ENCODE measurements at regions not wholly inside any gene's neighbourhood (a gene's known extent, or its start where the extent isn't known, plus 50 kb on each side); places are given as distances from the start of the nearest gene placed in this dataset.

GRCh38 chr3:177818712-177819240 lies 621.5 kb upstream of the TBL1XR1 start:
- Mint-ChIP-seq H3K27ac (no peak overlapping the region), H3K9me3 (no peaks in the 10 kb centered on the region), H3K4me1 (peaks cover 3% of the 10 kb centered on the region), H3K36me3 (ENCODE audit: low read depth) (no peaks in the 10 kb centered on the region), H3K27me3 (no peaks in the 10 kb centered on the region), H3K4me3 (no peak overlapping the region)
- ChIA-PET CTCF (interaction anchor here (0.7 kb wide), 2 partner anchors 23 to 418 kb away, joined by 3 to 4 read pairs; no protein-coding TSS in a partner anchor), POLR2A (no interaction called here)
- DNase-seq: no peak

DNA sequence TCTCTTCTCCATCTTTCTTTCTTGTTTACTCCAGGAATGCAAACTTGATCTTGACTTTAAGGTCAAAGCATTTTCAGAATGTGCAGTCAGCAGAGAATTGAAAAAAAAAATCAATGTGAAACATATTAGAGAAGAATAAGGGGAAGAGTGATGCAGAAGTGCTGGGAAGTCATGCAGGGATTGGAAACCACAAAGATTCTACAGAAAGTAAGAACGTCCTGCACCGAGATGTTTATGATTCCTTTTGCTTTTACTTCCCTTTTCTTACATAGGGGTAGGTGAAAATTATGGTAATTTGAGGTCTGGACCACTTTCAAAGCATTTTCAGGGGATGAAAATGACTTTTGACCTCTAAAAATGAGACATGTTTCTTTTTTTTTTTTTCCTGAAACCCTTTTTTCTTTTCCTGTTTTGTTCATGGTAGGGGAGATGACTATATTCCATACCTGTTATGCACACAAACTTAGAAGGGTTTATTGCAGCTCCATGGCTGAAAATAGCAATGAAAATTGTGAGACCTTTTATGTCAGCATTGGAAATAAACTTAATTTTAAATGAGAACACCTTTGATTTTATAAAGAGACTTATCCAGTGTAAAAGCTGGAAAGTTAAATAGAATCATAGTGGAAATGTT lies 623.5 kb upstream of the TBL1XR1 start:
- H3K4me3 Mint-ChIP-seq: no peak overlapping the region
- no peaks in the 10 kb centered on the region for H3K36me3 Mint-ChIP-seq (ENCODE audit: low read depth)
- CTCF ChIA-PET: no interaction called here

GRCh38 chr3:177822681-177823096 lies 625.4 kb upstream of the TBL1XR1 start:
- ChIA-PET CTCF (no interaction called here), POLR2A (no interaction called here)
- no peaks in the 10 kb centered on the region for H3K27me3 Mint-ChIP-seq
- no peaks in the 10 kb centered on the region for H3K9me3 Mint-ChIP-seq
- no peak for DNase-seq
- peaks cover 3% of the 10 kb centered on the region for H3K4me1 Mint-ChIP-seq
- H3K36me3 Mint-ChIP-seq (ENCODE audit: low read depth): no peaks in the 10 kb centered on the region
- no peak overlapping the region for H3K4me3 Mint-ChIP-seq
- no peak overlapping the region for H3K27ac Mint-ChIP-seq

More for the DNA sequence above, 623.5 kb upstream of the TBL1XR1 start:
- no peak for DNase-seq
- POLR2A ChIA-PET: no interaction called here
- Mint-ChIP-seq H3K4me1 (peaks cover 3% of the 10 kb centered on the region), H3K27me3 (no peaks in the 10 kb centered on the region), H3K9me3 (no peaks in the 10 kb centered on the region), H3K27ac (no peak overlapping the region)

DNA sequence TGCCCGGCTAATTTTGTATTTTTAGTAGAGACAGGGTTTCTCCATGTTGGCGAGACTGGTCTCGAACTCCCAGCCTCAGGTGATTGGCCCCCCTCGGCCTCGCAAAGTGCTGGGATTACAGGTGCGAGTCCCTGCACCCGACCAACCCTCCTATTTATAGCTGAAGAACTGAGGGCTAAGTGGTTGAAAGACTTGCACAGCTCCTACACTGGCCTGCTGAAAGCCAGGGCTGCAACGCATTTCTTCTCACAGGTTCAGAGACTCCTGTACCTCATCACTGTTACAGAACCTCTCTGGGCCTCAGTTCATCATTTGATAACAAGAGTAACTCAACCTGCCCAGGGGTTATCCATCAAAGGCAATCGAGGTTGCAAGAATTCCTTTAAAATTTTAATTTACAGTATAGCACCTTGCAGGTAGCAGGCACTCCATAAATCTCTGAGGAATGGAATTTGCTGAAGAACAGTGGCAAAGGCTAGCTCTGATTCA lies 626.5 kb upstream of the TBL1XR1 start:
- H3K36me3 Mint-ChIP-seq (ENCODE audit: low read depth): no peaks in the 10 kb centered on the region
- H3K4me3 Mint-ChIP-seq: no peak overlapping the region
- CTCF ChIA-PET: no interaction called here
- no peaks in the 10 kb centered on the region for H3K27me3 Mint-ChIP-seq
- no peaks in the 10 kb centered on the region for H3K9me3 Mint-ChIP-seq
- H3K4me1 Mint-ChIP-seq: peaks cover 3% of the 10 kb centered on the region
- no peak overlapping the region for H3K27ac Mint-ChIP-seq
- DNase-seq: no peak
- POLR2A ChIA-PET: no interaction called here

DNA sequence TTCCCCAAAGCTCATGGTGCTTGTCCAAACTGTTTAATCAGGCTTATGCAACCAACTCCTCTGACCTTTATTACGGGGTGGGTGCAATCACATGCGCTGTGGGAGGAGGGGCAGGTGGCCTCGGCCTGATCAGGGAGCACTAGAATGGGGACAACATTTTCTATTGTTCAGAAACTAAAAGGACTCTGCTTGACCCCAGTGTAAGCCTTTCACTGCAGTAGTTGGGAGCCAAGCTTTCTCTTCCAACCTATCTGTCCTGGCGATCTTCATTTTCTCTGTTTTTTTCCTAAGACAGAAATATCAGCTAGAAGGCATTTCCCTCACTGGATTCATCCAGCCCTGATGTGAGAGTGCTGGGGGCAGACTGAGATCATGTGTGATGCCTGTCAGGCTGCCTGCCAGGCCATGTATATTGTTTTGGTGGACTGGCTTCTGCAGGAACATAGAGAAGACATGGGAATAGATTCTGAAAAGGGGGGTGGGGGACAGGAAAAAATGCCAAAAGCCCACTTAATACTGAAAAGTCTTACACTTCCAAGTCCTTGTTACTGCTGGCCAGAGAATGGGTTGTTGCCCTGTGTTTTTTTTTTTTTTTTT lies 627.0 kb upstream of the TBL1XR1 start:
- Mint-ChIP-seq H3K27me3 (no peaks in the 10 kb centered on the region), H3K36me3 (ENCODE audit: low read depth) (no peaks in the 10 kb centered on the region), H3K4me3 (no peak overlapping the region), H3K9me3 (no peaks in the 10 kb centered on the region), H3K4me1 (peaks cover 3% of the 10 kb centered on the region), H3K27ac (no peak overlapping the region)
- DNase-seq: no peak
- ChIA-PET POLR2A (no interaction called here), CTCF (no interaction called here)

DNA sequence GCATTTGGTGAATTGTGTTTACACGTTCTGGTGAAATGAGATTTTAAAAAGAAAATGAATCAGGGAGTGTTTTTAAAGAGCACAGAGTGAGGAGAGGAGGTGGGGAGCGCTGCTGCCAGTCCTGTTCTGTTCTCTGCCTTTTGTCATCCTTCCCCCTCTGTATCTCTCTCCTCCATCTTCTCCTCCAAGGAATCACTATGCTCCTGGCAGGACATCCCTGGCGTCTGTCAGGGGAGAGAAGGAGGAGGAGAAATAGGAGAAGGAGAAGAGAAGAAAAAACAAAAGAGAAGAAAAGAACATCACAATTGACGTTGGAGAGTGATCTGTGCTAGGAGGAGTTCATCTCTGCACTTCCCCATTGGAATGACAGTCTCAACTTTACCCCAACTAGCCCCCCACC lies 627.6 kb upstream of the TBL1XR1 start:
- ChIA-PET CTCF (no interaction called here), POLR2A (no interaction called here)
- H3K27ac Mint-ChIP-seq: no peak overlapping the region
- H3K9me3 Mint-ChIP-seq: no peaks in the 10 kb centered on the region
- no peak for DNase-seq
- H3K4me3 Mint-ChIP-seq: no peak overlapping the region
- no peaks in the 10 kb centered on the region for H3K27me3 Mint-ChIP-seq
- H3K4me1 Mint-ChIP-seq: peaks cover 3% of the 10 kb centered on the region
- H3K36me3 Mint-ChIP-seq (ENCODE audit: low read depth): no peaks in the 10 kb centered on the region

- H3K4me1 Mint-ChIP-seq: no peaks in the 10 kb centered on the region
- no peaks in the 10 kb centered on the region for H3K36me3 Mint-ChIP-seq (ENCODE audit: low read depth)
- H3K9me3 Mint-ChIP-seq: no peaks in the 10 kb centered on the region
- ChIA-PET POLR2A (no interaction called here), CTCF (no interaction called here)
- H3K27ac Mint-ChIP-seq: no peak overlapping the region
- no peak for DNase-seq
- H3K27me3 Mint-ChIP-seq: no peaks in the 10 kb centered on the region
- H3K4me3 Mint-ChIP-seq: no peak overlapping the region
Measured at GRCh38 chr3:177826253-177826652, 629.0 kb upstream of the TBL1XR1 start.

- Mint-ChIP-seq H3K4me3 (no peak overlapping the region), H3K4me1 (no peaks in the 10 kb centered on the region), H3K36me3 (ENCODE audit: low read depth) (no peaks in the 10 kb centered on the region), H3K27me3 (no peaks in the 10 kb centered on the region), H3K9me3 (no peaks in the 10 kb centered on the region), H3K27ac (no peak overlapping the region)
- DNase-seq: no peak
- CTCF ChIA-PET: no interaction called here
- POLR2A ChIA-PET: no interaction called here
Measured at GRCh38 chr3:177827511-177828207, 630.4 kb upstream of the TBL1XR1 start.

DNA sequence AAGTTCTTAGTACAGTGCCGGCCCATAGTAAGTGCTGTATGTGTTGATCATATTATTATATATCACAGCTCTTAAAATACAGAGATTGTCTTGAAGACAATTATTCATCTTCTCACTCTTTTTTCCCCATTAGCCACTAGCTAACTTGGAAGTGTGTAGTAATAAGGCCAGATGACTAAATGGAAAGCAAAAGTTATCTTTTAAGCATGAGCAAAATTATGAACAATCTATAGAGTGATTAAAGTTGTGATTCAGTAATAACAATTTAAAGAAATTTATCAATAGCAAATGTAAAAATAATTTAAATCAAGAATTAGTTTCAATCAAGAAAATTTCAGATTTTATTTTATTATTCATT lies 630.9 kb upstream of the TBL1XR1 start:
- ChIA-PET CTCF (no interaction called here), POLR2A (no interaction called here)
- Mint-ChIP-seq H3K4me1 (no peaks in the 10 kb centered on the region), H3K4me3 (no peak overlapping the region), H3K36me3 (ENCODE audit: low read depth) (no peaks in the 10 kb centered on the region), H3K27ac (no peak overlapping the region), H3K27me3 (no peaks in the 10 kb centered on the region), H3K9me3 (no peaks in the 10 kb centered on the region)
- DNase-seq: no peak

DNA sequence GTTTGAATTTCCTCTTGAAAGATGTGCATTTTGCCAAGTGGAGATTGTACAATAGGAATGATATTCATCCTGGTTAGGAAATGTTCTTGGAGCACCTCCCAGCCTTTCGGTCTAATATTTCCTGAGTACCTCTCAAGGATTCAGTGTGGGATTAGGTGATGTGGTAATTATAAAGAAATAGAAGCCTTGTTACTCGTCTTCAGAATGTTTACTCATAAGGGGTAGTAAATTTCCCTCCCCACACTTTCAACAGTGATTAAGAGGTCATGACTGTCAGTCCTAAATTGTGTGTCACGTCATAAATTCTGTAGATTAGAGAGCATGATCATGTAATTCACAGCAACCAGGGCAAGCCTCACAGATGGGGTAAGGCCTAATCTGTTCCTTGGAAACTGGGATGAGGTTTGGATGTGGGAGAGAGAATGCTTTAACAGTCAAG lies 633.1 kb upstream of the TBL1XR1 start:
- no peaks in the 10 kb centered on the region for H3K27me3 Mint-ChIP-seq
- DNase-seq: no peak
- no peaks in the 10 kb centered on the region for H3K9me3 Mint-ChIP-seq
- no peak overlapping the region for H3K27ac Mint-ChIP-seq
- H3K4me1 Mint-ChIP-seq: no peaks in the 10 kb centered on the region
- H3K36me3 Mint-ChIP-seq (ENCODE audit: low read depth): no peaks in the 10 kb centered on the region
- ChIA-PET CTCF (no interaction called here), POLR2A (no interaction called here)
- H3K4me3 Mint-ChIP-seq: no peak overlapping the region

- no peaks in the 10 kb centered on the region for H3K4me1 Mint-ChIP-seq
- ChIA-PET POLR2A (interaction anchor here (0.6 kb wide), 1 partner anchor 249 kb away, joined by 3 read pairs; no protein-coding TSS in a partner anchor), CTCF (no interaction called here)
- no peaks in the 10 kb centered on the region for H3K27me3 Mint-ChIP-seq
- DNase-seq: no peak
- H3K4me3 Mint-ChIP-seq: no peak overlapping the region
- no peaks in the 10 kb centered on the region for H3K36me3 Mint-ChIP-seq (ENCODE audit: low read depth)
- no peaks in the 10 kb centered on the region for H3K9me3 Mint-ChIP-seq
- H3K27ac Mint-ChIP-seq: no peak overlapping the region
Measured at GRCh38 chr3:177831361-177831760, 634.1 kb upstream of the TBL1XR1 start.

DNA sequence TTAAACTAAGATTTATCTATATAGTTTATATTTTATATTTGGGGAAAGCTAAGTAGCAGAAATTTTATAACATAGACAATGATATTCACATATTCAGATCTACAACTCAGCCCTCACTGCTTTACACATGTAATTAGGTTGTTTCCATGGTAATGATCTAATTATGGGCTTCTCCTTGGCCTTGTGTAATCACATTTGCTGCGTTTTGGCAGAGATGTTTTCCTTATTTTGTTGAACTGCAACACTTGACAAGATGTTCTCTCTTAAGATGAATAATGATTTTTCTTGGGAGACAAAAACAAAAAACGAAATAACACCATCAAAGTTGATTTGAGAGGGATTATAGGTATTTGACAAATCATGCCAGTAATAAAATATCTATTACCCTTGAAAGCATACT lies 635.6 kb upstream of the TBL1XR1 start:
- DNase-seq: no peak
- no peaks in the 10 kb centered on the region for H3K9me3 Mint-ChIP-seq
- no peaks in the 10 kb centered on the region for H3K36me3 Mint-ChIP-seq (ENCODE audit: low read depth)
- no peak overlapping the region for H3K4me3 Mint-ChIP-seq
- no peaks in the 10 kb centered on the region for H3K4me1 Mint-ChIP-seq
- ChIA-PET CTCF (no interaction called here), POLR2A (no interaction called here)
- H3K27me3 Mint-ChIP-seq: no peaks in the 10 kb centered on the region
- H3K27ac Mint-ChIP-seq: no peak overlapping the region

DNA sequence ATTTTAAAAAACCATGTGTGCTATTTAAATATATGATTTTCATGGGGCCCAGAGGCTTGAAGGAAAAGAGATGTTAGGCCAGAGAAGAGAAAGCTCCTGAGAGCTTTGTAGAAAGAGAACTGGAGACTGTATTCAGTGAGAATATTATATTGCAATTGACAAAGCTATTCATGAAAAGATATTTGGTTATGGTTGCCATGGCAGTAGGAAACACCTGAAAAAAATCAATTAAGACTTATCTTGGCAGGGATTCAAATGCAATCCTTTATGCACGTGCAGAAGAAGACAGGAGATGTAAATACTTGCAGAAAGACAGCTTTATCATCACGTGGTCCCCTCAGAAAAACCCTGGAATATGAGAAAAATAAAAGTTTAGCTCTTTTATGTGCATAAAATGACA lies 636.0 kb upstream of the TBL1XR1 start:
- ChIA-PET POLR2A (no interaction called here), CTCF (no interaction called here)
- no peaks in the 10 kb centered on the region for H3K9me3 Mint-ChIP-seq
- H3K4me3 Mint-ChIP-seq: no peak overlapping the region
- no peaks in the 10 kb centered on the region for H3K27me3 Mint-ChIP-seq
- no peak for DNase-seq
- H3K27ac Mint-ChIP-seq: no peak overlapping the region
- H3K4me1 Mint-ChIP-seq: no peaks in the 10 kb centered on the region
- no peaks in the 10 kb centered on the region for H3K36me3 Mint-ChIP-seq (ENCODE audit: low read depth)

GRCh38 chr3:177835008-177835407 lies 637.7 kb upstream of the TBL1XR1 start:
- Mint-ChIP-seq H3K27ac (no peak overlapping the region), H3K9me3 (no peaks in the 10 kb centered on the region), H3K4me1 (no peaks in the 10 kb centered on the region), H3K36me3 (ENCODE audit: low read depth) (no peaks in the 10 kb centered on the region), H3K27me3 (no peaks in the 10 kb centered on the region), H3K4me3 (no peak overlapping the region)
- CTCF ChIA-PET: no interaction called here
- DNase-seq: no peak
- POLR2A ChIA-PET: no interaction called here
